GM23248 (cell line): ENCODE measurements at regions not wholly inside any gene's neighbourhood (a gene's known extent, or its start where the extent isn't known, plus 50 kb on each side); places are given as distances from the start of the nearest gene placed in this dataset.
"Not testable (repeated sequence)": the region's sequence is repeated elsewhere in the genome, so short reads cannot be mapped to it uniquely, and the experiment has no call there.

Experiments
- DNase-seq: peaks from one replicate; pipeline ENCODE4 v3.0.0-alpha.2; 2015
- H2AFZ ChIP-seq: fragments of 200-600 bp; sonication (generic); 2 replicates; pipeline ENCODE4 v1.6.1; 2016; ENCODE audit warnings: antibody characterized with exemption
- H3F3A ChIP-seq: fragments of 200-600 bp; sonication (generic); 2 replicates; pipeline ENCODE4 v1.6.1; 2016; ENCODE audit warnings: mild to moderate bottlenecking, antibody characterized with exemption, mixed run types; ENCODE audit not compliant: insufficient read depth
- H3K27ac ChIP-seq: fragments of 200-600 bp; sonication (generic); 2 replicates; pipeline ENCODE4 v1.5.1; 2016; ENCODE audit warnings: mild to moderate bottlenecking
- H3K27me3 ChIP-seq: fragments of 200-600 bp; sonication (generic); replicated peaks from 2 replicates; pipeline ENCODE4 v1.6.1; 2016; ENCODE audit warnings: mild to moderate bottlenecking; ENCODE audit not compliant: insufficient read depth
- H3K36me3 ChIP-seq: fragments of 200-600 bp; sonication (generic); 2 replicates; pipeline ENCODE4 v1.6.1; 2016; ENCODE audit warnings: low read depth, mild to moderate bottlenecking
- H3K4me1 ChIP-seq: fragments of 200-600 bp; sonication (generic); 2 replicates; pipeline ENCODE4 v1.6.1; 2016; ENCODE audit warnings: mild to moderate bottlenecking; ENCODE audit not compliant: insufficient read depth
- H3K4me2 ChIP-seq: fragments of 200-600 bp; sonication (generic); one replicate; pipeline ENCODE4 v1.6.1; 2016; ENCODE audit warnings: mild to moderate bottlenecking; ENCODE audit not compliant: unreplicated experiment
- H3K4me3 ChIP-seq: fragments of 200-600 bp; sonication (generic); 2 replicates; pipeline ENCODE4 v1.5.1; 2016; ENCODE audit warnings: mild to moderate bottlenecking
- H3K79me2 ChIP-seq: fragments of 200-600 bp; sonication (generic); 2 replicates; pipeline ENCODE4 v1.6.1; 2016; ENCODE audit warnings: mild to moderate bottlenecking; ENCODE audit not compliant: insufficient read depth
- H3K9ac ChIP-seq: fragments of 200-600 bp; sonication (generic); 2 replicates; pipeline ENCODE4 v1.6.1; 2016; ENCODE audit warnings: mild to moderate bottlenecking
- H3K9me2 ChIP-seq: fragments of 200-600 bp; sonication (generic); 2 replicates; pipeline ENCODE4 v1.6.1; 2016; ENCODE audit warnings: mixed run types, mild to moderate bottlenecking, moderate library complexity; ENCODE audit not compliant: insufficient read depth
- H3K9me3 ChIP-seq: fragments of 200-600 bp; sonication (generic); one replicate; pipeline ENCODE4 v1.6.1; 2017; ENCODE audit warnings: low read depth
- H4K20me1 ChIP-seq: fragments of 200-600 bp; sonication (generic); 2 replicates; pipeline ENCODE4 v1.6.0; 2016; ENCODE audit not compliant: insufficient read depth
- EZH2 ChIP-seq: fragments of 200-600 bp; sonication (generic); IDR thresholded peaks from 2 replicates; pipeline ENCODE4 v1.6.1; 2018; ENCODE audit warnings: antibody characterized with exemption, mild to moderate bottlenecking; ENCODE audit not compliant: insufficient read depth, poor library complexity, severe bottlenecking
- EZH2phosphoT487 ChIP-seq: fragments of 200-600 bp; sonication (generic); IDR thresholded peaks from 2 replicates; pipeline ENCODE4 v1.6.1; 2018; ENCODE audit warnings: antibody characterized with exemption, moderate library complexity, mild to moderate bottlenecking, low read depth; ENCODE audit not compliant: insufficient read depth
- WGBS, 2 experiments: methylation state at CpG; one replicate each; pipeline ENCODE4 v1.1.6; 2015 to 2017; ENCODE audit warnings: low lambda C conversion rate in 2 of 2, low coverage in 1 of 2; ENCODE audit errors: missing lambda C conversion rate in 2 of 2; 5-methylcytosine and 5-hydroxymethylcytosine counted together
- in situ Hi-C: fragments of 300-500 bp; cut with MboI; formaldehyde crosslinking; loops from 2 replicates; pipeline ENCODE4 v1.15.0; 2020

DNA sequence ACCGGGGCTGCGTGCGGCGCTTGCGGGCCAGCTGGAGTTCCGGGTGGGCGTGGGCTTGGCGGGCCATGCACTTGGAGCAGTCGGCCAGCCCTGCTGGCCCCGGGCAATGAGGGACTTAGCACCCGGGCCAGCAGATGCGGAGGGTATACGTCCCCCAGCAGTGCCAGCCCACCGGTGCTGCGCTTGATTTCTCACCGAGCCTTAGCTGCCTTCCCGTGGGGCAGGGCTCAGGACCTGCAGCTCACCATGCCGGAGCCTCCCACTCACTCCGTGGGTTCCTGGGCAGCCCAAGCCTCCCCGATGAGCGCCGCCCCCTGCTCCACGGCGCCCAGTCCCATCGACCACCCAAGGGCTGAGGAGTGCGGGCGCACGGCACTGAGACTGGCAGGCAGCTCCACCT lies 51.4 kb upstream of the INPP4B start:
- H2AFZ ChIP-seq, H3K27me3 ChIP-seq, H3K9me3 ChIP-seq, H4K20me1 ChIP-seq, H3K9me2 ChIP-seq, H3K27ac ChIP-seq, in situ Hi-C loops, H3K4me3 ChIP-seq, H3K4me1 ChIP-seq, H3K36me3 ChIP-seq, H3F3A ChIP-seq, DNase-seq, H3K4me2 ChIP-seq, H3K9ac ChIP-seq, H3K79me2 ChIP-seq: not testable (repeated sequence)
- WGBS, 2 experiments = 75 to 84% methylated on average over 5 to 26 of the region's 28 CpGs

- H3K4me2 ChIP-seq = no peak overlapping the region
- TF ChIP-seq EZH2phosphoT487 (no peak), EZH2 (no peak)
These were observed 54.5 kb upstream of the INPP4B start for GRCh38 chr4:142900622-142901021.

DNA sequence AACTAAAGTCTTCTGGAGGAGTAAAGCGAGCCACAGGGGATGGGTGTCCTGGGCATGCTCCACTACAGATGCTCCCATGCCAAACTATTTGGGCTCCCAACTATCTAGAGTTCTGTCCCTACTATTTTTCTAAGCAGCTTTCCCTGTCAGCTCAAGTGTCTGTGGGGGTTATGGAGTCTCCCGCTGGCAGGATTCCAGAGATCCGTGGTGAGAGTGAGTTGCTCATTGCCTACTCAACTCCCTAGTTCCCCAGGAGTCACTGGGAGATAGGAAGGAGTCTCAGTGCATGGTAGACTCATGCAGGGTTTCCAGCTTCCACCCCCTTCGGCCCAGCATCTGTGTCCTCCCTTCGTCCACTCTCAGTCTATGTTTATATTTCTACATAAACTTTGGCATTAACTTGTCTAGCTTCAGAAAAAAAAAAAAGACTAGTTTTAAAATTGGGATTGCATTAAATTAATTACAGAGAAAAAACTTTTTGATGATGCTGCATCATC lies 55.1 kb upstream of the INPP4B start:
- no peak overlapping the region for H3K4me3 ChIP-seq
- no peak overlapping the region for H3K9ac ChIP-seq
- no peak overlapping the region for H3K27ac ChIP-seq
- H4K20me1 ChIP-seq = no peaks in the 10 kb centered on the region
- no peak overlapping the region for H2AFZ ChIP-seq
- H3K4me2 ChIP-seq = no peak overlapping the region
- H3K36me3 ChIP-seq = no peaks in the 10 kb centered on the region
- H3K4me1 ChIP-seq = no peaks in the 10 kb centered on the region
- DNase-seq = peak; percentile 45
- no peaks in the 10 kb centered on the region for H3F3A ChIP-seq
- no peaks in the 10 kb centered on the region for H3K79me2 ChIP-seq
- in situ Hi-C loops = no loop called here
- H3K27me3 ChIP-seq = no peaks in the 10 kb centered on the region
- no peaks in the 10 kb centered on the region for H3K9me3 ChIP-seq
- TF ChIP-seq EZH2 (no peak), EZH2phosphoT487 (no peak)
- no peaks in the 10 kb centered on the region for H3K9me2 ChIP-seq
- 33 to 44% methylated on average over 5 of the region's 5 CpGs for WGBS, 2 experiments

More at GRCh38 chr4:142900622-142901021, 54.5 kb upstream of the INPP4B start:
- 88 to 90% methylated on average over 1 of the region's 1 CpG for WGBS, 2 experiments
- Histone ChIP-seq H3K36me3 (no peaks in the 10 kb centered on the region), H3K4me3 (no peak overlapping the region), H2AFZ (no peak overlapping the region), H3K27me3 (no peaks in the 10 kb centered on the region), H3K27ac (no peak overlapping the region), H3F3A (no peaks in the 10 kb centered on the region), H4K20me1 (no peaks in the 10 kb centered on the region), H3K9me2 (no peaks in the 10 kb centered on the region), H3K9me3 (no peaks in the 10 kb centered on the region), H3K4me1 (no peaks in the 10 kb centered on the region), H3K9ac (no peak overlapping the region), H3K79me2 (no peaks in the 10 kb centered on the region)
- no peak for DNase-seq
- in situ Hi-C loops = no loop called here

- H3K36me3 ChIP-seq, H3K9me2 ChIP-seq, in situ Hi-C loops, H4K20me1 ChIP-seq, DNase-seq, H3K27ac ChIP-seq, H3K27me3 ChIP-seq, H3K79me2 ChIP-seq, H3K9me3 ChIP-seq, H3K4me2 ChIP-seq, H3F3A ChIP-seq, H3K4me1 ChIP-seq, H3K4me3 ChIP-seq, H2AFZ ChIP-seq, H3K9ac ChIP-seq: not testable (repeated sequence)
- WGBS, 2 experiments = 31 to 42% methylated on average over 2 of the region's 2 CpGs
These were observed 57.5 kb upstream of the INPP4B start for GRCh38 chr4:142903617-142904016.

- Histone ChIP-seq H3K27ac (peak overlapping the region; percentile 14; the same call in 1 of the 2 replicates), H3K9ac (no peak overlapping the region), H3K4me3 (no peak overlapping the region), H3K79me2 (no peaks in the 10 kb centered on the region), H3K36me3 (no peaks in the 10 kb centered on the region), H3K9me3 (no peaks in the 10 kb centered on the region), H4K20me1 (no peaks in the 10 kb centered on the region), H3K27me3 (no peaks in the 10 kb centered on the region), H2AFZ (no peak overlapping the region), H3F3A (0 out of 2 replicates have a peak, but pooled peaks cover 10% of the 10 kb centered on the region), H3K9me2 (no peaks in the 10 kb centered on the region), H3K4me1 (peaks cover 13% of the 10 kb centered on the region), H3K4me2 (no peak overlapping the region)
- TF ChIP-seq EZH2phosphoT487 = no peak
- TF ChIP-seq EZH2 = no peak
- peak; percentile 58 for DNase-seq
- in situ Hi-C loops = no loop called here
- WGBS, 2 experiments = 45 to 50% methylated on average over 2 of the region's 2 CpGs
These were observed 63.8 kb upstream of the INPP4B start for GRCh38 chr4:142909908-142910307.
